ENCODE measurements at regions not wholly inside any gene's neighbourhood (a gene's known extent, or its start where the extent isn't known, plus 50 kb on each side); places are given as distances from the start of the nearest gene placed in this dataset.

- no peak for TF ChIP-seq CTCF (IDR thresholded peaks at IDR 0.05)
- no peak for TF ChIP-seq POLR2A (IDR thresholded peaks at IDR 0.05)
- TF ChIP-seq POLR2AphosphoS5 (IDR thresholded peaks at IDR 0.05): no peak
Measured at GRCh38 chr1:201678264-201679101, 139.6 kb downstream of the NAV1 start.
